GM12892 (cell line): ENCODE measurements at regions not wholly inside any gene's neighbourhood (a gene's known extent, or its start where the extent isn't known, plus 50 kb on each side); places are given as distances from the start of the nearest gene placed in this dataset.

ENCODE experiments used
- POLR2A ChIP-seq: IDR thresholded peaks from 2 replicates; pipeline ENCODE4 v1.6.1; 2011; ENCODE audit warnings: low read depth, low read length, control low read depth
- POLR2AphosphoS5 ChIP-seq: IDR thresholded peaks from 2 replicates; pipeline ENCODE4 v1.6.1; 2011; ENCODE audit warnings: low read depth, low read length, control low read depth

GRCh38 chr5:173778152-173778782 lies 109.9 kb upstream of the CPEB4 start:
- TF ChIP-seq POLR2A (no peak), POLR2AphosphoS5 (no peak)
